Kidney (tissue), 13 donors: ENCODE measurements at regions not wholly inside any gene's neighbourhood (a gene's known extent, or its start where the extent isn't known, plus 50 kb on each side); places are given as distances from the start of the nearest gene placed in this dataset.
"Not testable (repeated sequence)": the region's sequence is repeated elsewhere in the genome, so short reads cannot be mapped to it uniquely, and the experiment has no call there.

ENCODE experiments used
- DNase-seq, 5 donors: peaks; one replicate each; pipeline ENCODE4 v3.0.0-alpha.2; 2013 to 2020
- FAIRE-seq: peaks from 2 replicates; lab custom pipeline; 2012; peaks lifted over from hg19 to GRCh38; lab: Jason Lieb, UNC
- H3K27ac ChIP-seq, 2 donors: one replicate each; pipeline ENCODE4 v1.7.0; 2013; ENCODE audit warnings: low read depth in 2 of 2, low read length in 2 of 2, inconsistent platforms in 1 of 2
- H3K27me3 ChIP-seq: one replicate; pipeline ENCODE4 v1.7.1; 2013; ENCODE audit warnings: low read length, inconsistent platforms; ENCODE audit not compliant: control insufficient read depth, insufficient read depth
- H3K36me3 ChIP-seq, 3 donors: one replicate each; pipeline versions ENCODE4 v1.7.0 to v1.7.1; 2013; ENCODE audit warnings: low read length in 3 of 3, control low read depth in 1 of 3, inconsistent platforms in 1 of 3; ENCODE audit not compliant: insufficient read depth in 3 of 3, control insufficient read depth in 2 of 3
- H3K4me1 ChIP-seq, 3 donors: one replicate each; pipeline versions ENCODE4 v1.7.0 to v1.7.1; 2013; ENCODE audit warnings: low read length in 3 of 3, inconsistent platforms in 1 of 3, low read depth in 1 of 3; ENCODE audit not compliant: control insufficient read depth in 2 of 3, insufficient read depth in 2 of 3
- H3K4me3 ChIP-seq, 3 donors: one replicate each; pipeline versions ENCODE4 v1.7.0 to v1.8.1; 2013; ENCODE audit warnings: low read length in 3 of 3, control low read depth in 1 of 3, inconsistent platforms in 1 of 3
- H3K9ac ChIP-seq, 3 donors: one replicate each; pipeline versions ENCODE4 v1.7.0 to v1.7.1; 2013; ENCODE audit warnings: low read length in 3 of 3, control low read depth in 1 of 3, inconsistent platforms in 1 of 3
- H3K9me3 ChIP-seq, 3 donors: one replicate each; pipeline versions ENCODE4 v1.7.0 to v1.7.1; 2013; ENCODE audit warnings: low read length in 3 of 3, control low read depth in 1 of 3, inconsistent platforms in 1 of 3; ENCODE audit not compliant: control insufficient read depth in 2 of 3, insufficient read depth in 1 of 3
- CTCF ChIP-seq: IDR thresholded peaks from 3 replicates; pipeline ENCODE4 v1.5.1; 2012; ENCODE audit warnings: mild to moderate bottlenecking, moderate library complexity, borderline replicate concordance; ENCODE audit not compliant: insufficient read depth; ENCODE audit errors: extremely low read depth
- intact Hi-C: fragments of 100-400 bp; cut with DNase I; formaldehyde crosslinking; loops from one replicate; pipeline ENCODE4 v1.11.1; 2022
- donor health status: control.
- donor health status: control.
- donor health status: control.
- donor health status: control.
- donor health status: control.
- donor health status: DM: yes; HTN: yes; CAD: no.
- donor health status: Normal renal cell carcinoma (clear cell type).

- intact Hi-C loops, result no loop called here
- Histone ChIP-seq H3K4me1 (no peaks in the 10 kb centered on the region), H3K27me3 (no peaks in the 10 kb centered on the region), H3K36me3 (no peaks in the 10 kb centered on the region), H3K4me3 (no peak overlapping the region), H3K9me3 (no peaks in the 10 kb centered on the region), H3K9ac (no peak overlapping the region), H3K27ac (no peak overlapping the region)
- no peak for FAIRE-seq
- no peak for TF ChIP-seq CTCF
- DNase-seq, result no peak
Observed at GRCh38 chr13:33659894-33660293, 158.1 kb upstream of the RFC3 start.

GRCh38 chr13:33662392-33662791 lies 155.6 kb upstream of the RFC3 start:
- FAIRE-seq, result no peak
- TF ChIP-seq CTCF, result no peak
- H3K9me3 ChIP-seq, result no peaks in the 10 kb centered on the region

GRCh38 chr13:33665626-33666175 lies 152.2 kb upstream of the RFC3 start:
- no peak overlapping the region for H3K4me3 ChIP-seq
- intact Hi-C loops, result no loop called here
- no peaks in the 10 kb centered on the region for H3K4me1 ChIP-seq
- no peaks in the 10 kb centered on the region for H3K36me3 ChIP-seq
- DNase-seq (no peak), FAIRE-seq (no peak)
- H3K9me3 ChIP-seq, result no peaks in the 10 kb centered on the region
- H3K9ac ChIP-seq, result no peak overlapping the region
- TF ChIP-seq CTCF, result no peak
- no peak overlapping the region for H3K27ac ChIP-seq
- H3K27me3 ChIP-seq, result no peaks in the 10 kb centered on the region

More at GRCh38 chr13:33662392-33662791, 155.6 kb upstream of the RFC3 start:
- H3K36me3 ChIP-seq, result no peaks in the 10 kb centered on the region
- no peak overlapping the region for H3K27ac ChIP-seq
- H3K27me3 ChIP-seq, result no peaks in the 10 kb centered on the region
- H3K4me1 ChIP-seq, result no peaks in the 10 kb centered on the region
- no peak overlapping the region for H3K4me3 ChIP-seq
- intact Hi-C loops, result no loop called here
- no peak for DNase-seq
- no peak overlapping the region for H3K9ac ChIP-seq

GRCh38 chr13:33671560-33671959 lies 146.4 kb upstream of the RFC3 start:
- no peak for TF ChIP-seq CTCF

GRCh38 chr13:33672022-33672421 lies 145.9 kb upstream of the RFC3 start:
- H3K27ac ChIP-seq, DNase-seq, H3K4me1 ChIP-seq, H3K9ac ChIP-seq, H3K27me3 ChIP-seq, H3K36me3 ChIP-seq, H3K4me3 ChIP-seq, intact Hi-C loops, H3K9me3 ChIP-seq, FAIRE-seq: not testable (repeated sequence)

More at GRCh38 chr13:33671560-33671959, 146.4 kb upstream of the RFC3 start:
- Histone ChIP-seq H3K9ac (no peak overlapping the region), H3K27ac (no peak overlapping the region), H3K4me1 (no peaks in the 10 kb centered on the region), H3K4me3 (no peak overlapping the region), H3K36me3 (no peaks in the 10 kb centered on the region), H3K9me3 (no peaks in the 10 kb centered on the region), H3K27me3 (no peaks in the 10 kb centered on the region)
- FAIRE-seq (no peak), DNase-seq (no peak)
- intact Hi-C loops, result no loop called here
